ENCODE measurements at regions not wholly inside any gene's neighbourhood (a gene's known extent, or its start where the extent isn't known, plus 50 kb on each side); places are given as distances from the start of the nearest gene placed in this dataset.

DNA sequence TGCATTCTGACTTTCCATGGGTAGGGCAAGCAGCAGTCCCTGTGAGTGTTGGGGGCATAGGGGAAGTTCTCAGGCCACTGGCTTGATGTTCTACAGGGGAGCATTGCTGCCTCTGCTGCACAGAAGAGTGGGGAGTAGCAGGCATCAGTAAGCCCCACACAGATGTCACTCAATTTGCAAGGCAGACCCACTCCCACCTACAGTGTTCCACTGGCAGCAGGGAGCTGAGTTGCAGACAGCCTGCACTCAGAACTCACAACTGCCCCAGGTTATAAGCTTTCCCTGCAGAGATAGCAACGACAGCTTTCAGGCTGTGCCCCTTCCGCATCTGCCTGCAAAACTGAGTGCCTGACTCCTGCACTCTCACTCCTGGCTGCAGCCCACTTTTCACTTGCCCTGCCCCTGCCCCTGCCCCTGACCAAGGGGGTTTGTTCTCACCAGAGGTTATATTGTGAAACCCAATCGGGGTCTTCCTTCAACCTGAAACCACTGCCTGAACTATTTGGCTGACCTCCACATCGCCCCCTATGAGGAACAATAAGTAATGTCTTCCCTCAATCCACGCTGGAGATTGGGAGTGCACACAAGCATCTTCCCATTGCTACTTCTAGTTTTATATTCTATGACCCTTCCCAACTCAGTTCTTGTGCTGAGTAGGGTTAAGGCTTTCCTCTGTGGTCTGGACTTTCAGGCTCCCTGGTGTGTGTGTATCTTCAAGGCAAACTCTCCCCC, 227.4 kb upstream of the CXorf51B start:
- intact Hi-C loops (cut with micrococcal nuclease; ENCODE audit: unreplicated experiment), result no loop called here
- Mint-ChIP-seq H3K27me3 (ENCODE audit: insufficient read depth, unreplicated experiment) (no peaks in the 10 kb centered on the region), H3K9me3 (ENCODE audit: unreplicated experiment) (no peaks in the 10 kb centered on the region), H3K4me3 (ENCODE audit: unreplicated experiment) (no peak overlapping the region), H3K4me1 (ENCODE audit: low read depth, unreplicated experiment) (no peaks in the 10 kb centered on the region), H3K27ac (ENCODE audit: unreplicated experiment) (no peak overlapping the region), H3K36me3 (ENCODE audit: insufficient read depth, unreplicated experiment) (no peaks in the 10 kb centered on the region)
- TF ChIP-seq, protein P1, sequence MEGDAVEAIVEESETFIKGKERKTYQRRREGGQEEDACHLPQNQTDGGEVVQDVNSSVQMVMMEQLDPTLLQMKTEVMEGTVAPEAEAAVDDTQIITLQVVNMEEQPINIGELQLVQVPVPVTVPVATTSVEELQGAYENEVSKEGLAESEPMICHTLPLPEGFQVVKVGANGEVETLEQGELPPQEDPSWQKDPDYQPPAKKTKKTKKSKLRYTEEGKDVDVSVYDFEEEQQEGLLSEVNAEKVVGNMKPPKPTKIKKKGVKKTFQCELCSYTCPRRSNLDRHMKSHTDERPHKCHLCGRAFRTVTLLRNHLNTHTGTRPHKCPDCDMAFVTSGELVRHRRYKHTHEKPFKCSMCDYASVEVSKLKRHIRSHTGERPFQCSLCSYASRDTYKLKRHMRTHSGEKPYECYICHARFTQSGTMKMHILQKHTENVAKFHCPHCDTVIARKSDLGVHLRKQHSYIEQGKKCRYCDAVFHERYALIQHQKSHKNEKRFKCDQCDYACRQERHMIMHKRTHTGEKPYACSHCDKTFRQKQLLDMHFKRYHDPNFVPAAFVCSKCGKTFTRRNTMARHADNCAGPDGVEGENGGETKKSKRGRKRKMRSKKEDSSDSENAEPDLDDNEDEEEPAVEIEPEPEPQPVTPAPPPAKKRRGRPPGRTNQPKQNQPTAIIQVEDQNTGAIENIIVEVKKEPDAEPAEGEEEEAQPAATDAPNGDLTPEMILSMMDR (IDR thresholded peaks at IDR 0.05; ENCODE audit: insufficient read depth in 1 of 2, low read depth in 1 of 2, low read length in 1 of 2, severe bottlenecking in 1 of 2, unreplicated experiment in 1 of 2), result no peak
- ChIA-PET POLR2A (no interaction called here), CTCF (interaction anchor here (0.6 kb wide), 1 partner anchor 123 kb away, joined by 3 read pairs; no protein-coding TSS in a partner anchor)
- Histone ChIP-seq H3K36me3 (ENCODE audit: control insufficient read depth, insufficient read depth, low read length) (no peaks in the 10 kb centered on the region), H3K27me3 (replicated peaks; ENCODE audit: control insufficient read depth, insufficient read depth, low read length) (no peaks in the 10 kb centered on the region), H3K4me3 (ENCODE audit: low read depth, low read length) (no peak overlapping the region), H3K9me3 (no peaks in the 10 kb centered on the region), H3K4me1 (no peaks in the 10 kb centered on the region)
- no peak for DNase-seq
- no TSS peak for BruUV-seq (replicated peaks)

DNA sequence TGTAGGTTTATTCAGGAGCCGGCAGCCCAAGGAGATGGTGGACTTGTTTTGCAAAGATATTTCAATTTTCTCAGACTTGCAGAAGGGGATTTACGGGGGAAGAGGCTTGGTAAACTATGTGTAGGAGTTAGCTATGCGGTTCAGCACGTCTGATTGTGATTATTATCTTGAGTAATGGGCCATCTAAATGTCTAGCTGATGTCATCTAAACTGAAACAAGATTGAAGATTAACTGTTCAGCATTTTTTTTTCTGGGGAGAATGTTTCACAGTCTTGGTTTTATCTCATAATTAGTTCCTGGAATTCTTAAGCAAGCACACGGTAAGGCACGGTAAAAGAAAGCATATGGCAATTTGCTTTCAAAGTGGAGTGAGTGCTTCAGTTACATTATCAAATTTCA, 207.3 kb upstream of the CXorf51B start:
- Mint-ChIP-seq H3K4me1 (ENCODE audit: low read depth, unreplicated experiment) (no peaks in the 10 kb centered on the region), H3K4me3 (ENCODE audit: unreplicated experiment) (no peak overlapping the region)
- CTCF ChIA-PET, result no interaction called here

GRCh38 chrX:146604196-146604595, 205.4 kb upstream of the CXorf51B start:
- no peaks in the 10 kb centered on the region for H3K4me1 ChIP-seq
- H3K4me3 Mint-ChIP-seq (ENCODE audit: unreplicated experiment), result no peak overlapping the region
- H3K4me1 Mint-ChIP-seq (ENCODE audit: low read depth, unreplicated experiment), result no peaks in the 10 kb centered on the region
- no peaks in the 10 kb centered on the region for H3K9me3 ChIP-seq
- H3K27me3 ChIP-seq (replicated peaks; ENCODE audit: control insufficient read depth, insufficient read depth, low read length), result no peaks in the 10 kb centered on the region
- no peak overlapping the region for H3K27ac Mint-ChIP-seq (ENCODE audit: unreplicated experiment)
- no peaks in the 10 kb centered on the region for H3K9me3 Mint-ChIP-seq (ENCODE audit: unreplicated experiment)
- POLR2A ChIA-PET, result no interaction called here
- CTCF ChIA-PET, result no interaction called here
- H3K36me3 Mint-ChIP-seq (ENCODE audit: insufficient read depth, unreplicated experiment), result no peaks in the 10 kb centered on the region
- intact Hi-C loops (cut with micrococcal nuclease; ENCODE audit: unreplicated experiment), result no loop called here
- BruUV-seq (replicated peaks), result no TSS peak
- no peak overlapping the region for H3K4me3 ChIP-seq (ENCODE audit: low read depth, low read length)
- no peak for DNase-seq
- H3K27me3 Mint-ChIP-seq (ENCODE audit: insufficient read depth, unreplicated experiment), result no peaks in the 10 kb centered on the region
- H3K36me3 ChIP-seq (ENCODE audit: control insufficient read depth, insufficient read depth, low read length), result no peaks in the 10 kb centered on the region
- TF ChIP-seq, protein P1 (IDR thresholded peaks at IDR 0.05; ENCODE audit: insufficient read depth in 1 of 2, low read depth in 1 of 2, low read length in 1 of 2, severe bottlenecking in 1 of 2, unreplicated experiment in 1 of 2), result no peak

More for the DNA sequence above, 207.3 kb upstream of the CXorf51B start:
- H3K9me3 ChIP-seq, result no peaks in the 10 kb centered on the region
- DNase-seq, result no peak
- POLR2A ChIA-PET, result no interaction called here
- H3K9me3 Mint-ChIP-seq (ENCODE audit: unreplicated experiment), result no peaks in the 10 kb centered on the region
- intact Hi-C loops (cut with micrococcal nuclease; ENCODE audit: unreplicated experiment), result no loop called here
- H3K27me3 Mint-ChIP-seq (ENCODE audit: insufficient read depth, unreplicated experiment), result no peaks in the 10 kb centered on the region
- H3K27ac Mint-ChIP-seq (ENCODE audit: unreplicated experiment), result no peak overlapping the region
- H3K4me3 ChIP-seq (ENCODE audit: low read depth, low read length), result no peak overlapping the region
- no peaks in the 10 kb centered on the region for H3K27me3 ChIP-seq (replicated peaks; ENCODE audit: control insufficient read depth, insufficient read depth, low read length)
- H3K4me1 ChIP-seq, result no peaks in the 10 kb centered on the region
- no peaks in the 10 kb centered on the region for H3K36me3 Mint-ChIP-seq (ENCODE audit: insufficient read depth, unreplicated experiment)
- TF ChIP-seq, protein P1 (IDR thresholded peaks at IDR 0.05; ENCODE audit: insufficient read depth in 1 of 2, low read depth in 1 of 2, low read length in 1 of 2, severe bottlenecking in 1 of 2, unreplicated experiment in 1 of 2), result no peak
- BruUV-seq (replicated peaks), result no TSS peak
- no peaks in the 10 kb centered on the region for H3K36me3 ChIP-seq (ENCODE audit: control insufficient read depth, insufficient read depth, low read length)
